Right atrium auricular region (tissue), 2 donors: ENCODE measurements at regions not wholly inside any gene's neighbourhood (a gene's known extent, or its start where the extent isn't known, plus 50 kb on each side); places are given as distances from the start of the nearest gene placed in this dataset.

Experiments
- DNase-seq: peaks from one replicate; pipeline ENCODE4 v3.0.0-alpha.2; 2019; ENCODE audit warnings: low spot score
- H3K27ac ChIP-seq, 2 donors: fragments of 200-600 bp; sonication (generic); 1 replicate in 1 of 2; 2 replicates in 1 of 2; pipeline ENCODE4 v1.5.1; 2016 to 2019
- H3K27me3 ChIP-seq, 2 donors: fragments of 200-600 bp; sonication (generic); one replicate each; pipeline versions ENCODE4 v1.5.1 to v1.6.0; 2017 to 2019
- H3K36me3 ChIP-seq: fragments of 200-600 bp; sonication (generic); one replicate; pipeline ENCODE4 v1.5.1; 2016
- H3K4me1 ChIP-seq, 2 donors: fragments of 200-600 bp; sonication (generic); one replicate each; pipeline versions ENCODE4 v1.5.1 to v1.6.0; 2017 to 2019
- H3K4me3 ChIP-seq, 2 donors: fragments of 200-600 bp; sonication (generic); 1 replicate in 1 of 2; 2 replicates in 1 of 2; pipeline ENCODE4 v1.5.1; 2017 to 2019; ENCODE audit warnings: mild to moderate bottlenecking in 1 of 2, moderate library complexity in 1 of 2
- H3K9me3 ChIP-seq, 2 donors: fragments of 200-600 bp; sonication (generic); one replicate each; pipeline ENCODE4 v1.5.1; 2019
- CTCF ChIP-seq, 2 donors: fragments of 200-600 bp; sonication (generic); IDR thresholded peaks; one replicate each; pipeline ENCODE4 v1.5.1; 2019; ENCODE audit warnings: antibody characterized with exemption in 2 of 2

GRCh38 chr2:52294628-52295027, 1262.7 kb upstream of the NRXN1 start:
- Histone ChIP-seq H3K4me3 (no peak overlapping the region), H3K27ac (no peak overlapping the region), H3K4me1 (no peaks in the 10 kb centered on the region), H3K27me3 (no peaks in the 10 kb centered on the region), H3K36me3 (no peaks in the 10 kb centered on the region), H3K9me3 (peaks cover 0 to 12% of the 10 kb centered on the region in 2 donors)
- TF ChIP-seq CTCF (IDR thresholded peaks at IDR 0.05), result no peak
- no peak for DNase-seq

GRCh38 chr2:52292801-52293200, 1260.9 kb upstream of the NRXN1 start:
- TF ChIP-seq CTCF (IDR thresholded peaks at IDR 0.05), result no peak
- Histone ChIP-seq H3K27me3 (no peaks in the 10 kb centered on the region), H3K27ac (no peak overlapping the region), H3K9me3 (no peaks in the 10 kb centered on the region), H3K4me1 (no peaks in the 10 kb centered on the region), H3K4me3 (no peak overlapping the region), H3K36me3 (no peaks in the 10 kb centered on the region)
- no peak for DNase-seq

- no peaks in the 10 kb centered on the region for H3K36me3 ChIP-seq
- no peak for DNase-seq
- H3K9me3 ChIP-seq, result no peaks in the 10 kb centered on the region
- no peaks in the 10 kb centered on the region for H3K27me3 ChIP-seq
- no peak overlapping the region for H3K27ac ChIP-seq
- no peak for TF ChIP-seq CTCF (IDR thresholded peaks at IDR 0.05)
- H3K4me3 ChIP-seq, result no peak overlapping the region
- no peaks in the 10 kb centered on the region for H3K4me1 ChIP-seq
Observed at GRCh38 chr2:52289741-52290140, 1257.8 kb upstream of the NRXN1 start.

- Histone ChIP-seq H3K27ac (no peak overlapping the region), H3K4me1 (no peaks in the 10 kb centered on the region), H3K36me3 (no peaks in the 10 kb centered on the region), H3K4me3 (no peak overlapping the region), H3K27me3 (no peaks in the 10 kb centered on the region), H3K9me3 (no peaks in the 10 kb centered on the region)
- no peak for TF ChIP-seq CTCF (IDR thresholded peaks at IDR 0.05)
- DNase-seq, result no peak
Observed at GRCh38 chr2:52288596-52288995, 1256.7 kb upstream of the NRXN1 start.

GRCh38 chr2:52269696-52270485, 1238.0 kb upstream of the NRXN1 start:
- Histone ChIP-seq H3K27ac (no peak overlapping the region), H3K27me3 (no peaks in the 10 kb centered on the region), H3K4me3 (no peak overlapping the region), H3K36me3 (no peaks in the 10 kb centered on the region), H3K9me3 (peaks cover 0 to 17% of the 10 kb centered on the region in 2 donors), H3K4me1 (no peaks in the 10 kb centered on the region)
- DNase-seq, result no peak
- no peak for TF ChIP-seq CTCF (IDR thresholded peaks at IDR 0.05)

- no peaks in the 10 kb centered on the region for H3K4me1 ChIP-seq
- H3K27me3 ChIP-seq, result no peaks in the 10 kb centered on the region
- H3K36me3 ChIP-seq, result no peaks in the 10 kb centered on the region
- H3K4me3 ChIP-seq, result no peak overlapping the region
- no peak overlapping the region for H3K27ac ChIP-seq
- peaks cover 0 to under 1% of the 10 kb centered on the region in 2 donors for H3K9me3 ChIP-seq
- no peak for DNase-seq
- no peak for TF ChIP-seq CTCF (IDR thresholded peaks at IDR 0.05)
Observed at GRCh38 chr2:52264911-52265310, 1233.0 kb upstream of the NRXN1 start.
